ENCODE measurements at regions not wholly inside any gene's neighbourhood (a gene's known extent, or its start where the extent isn't known, plus 50 kb on each side); places are given as distances from the start of the nearest gene placed in this dataset.
"Not testable (repeated sequence)": the region's sequence is repeated elsewhere in the genome, so short reads cannot be mapped to it uniquely, and the experiment has no call there.

DNA sequence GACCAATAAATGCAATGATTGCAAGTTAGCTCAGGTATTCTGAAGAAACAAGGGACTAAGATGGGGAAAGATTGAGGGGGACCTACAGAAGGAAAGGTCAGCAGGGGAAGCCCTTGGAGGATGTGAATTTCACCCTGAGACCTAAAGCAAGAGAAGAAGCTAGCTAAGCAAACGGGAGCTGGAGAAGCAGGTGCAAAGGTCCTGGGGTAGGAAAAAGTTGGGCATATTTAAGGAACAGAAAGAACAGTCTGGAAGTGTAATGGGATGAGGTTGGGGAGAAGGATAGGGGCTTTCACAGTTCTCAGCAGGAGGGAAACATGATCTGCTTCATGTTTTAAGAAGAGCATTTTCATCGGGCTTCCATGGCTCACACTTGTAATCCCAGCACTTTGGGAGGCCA is 89.7 kb upstream of the SLC45A1 start:
- no peak for DNase-seq (ENCODE audit: low read depth)

DNA sequence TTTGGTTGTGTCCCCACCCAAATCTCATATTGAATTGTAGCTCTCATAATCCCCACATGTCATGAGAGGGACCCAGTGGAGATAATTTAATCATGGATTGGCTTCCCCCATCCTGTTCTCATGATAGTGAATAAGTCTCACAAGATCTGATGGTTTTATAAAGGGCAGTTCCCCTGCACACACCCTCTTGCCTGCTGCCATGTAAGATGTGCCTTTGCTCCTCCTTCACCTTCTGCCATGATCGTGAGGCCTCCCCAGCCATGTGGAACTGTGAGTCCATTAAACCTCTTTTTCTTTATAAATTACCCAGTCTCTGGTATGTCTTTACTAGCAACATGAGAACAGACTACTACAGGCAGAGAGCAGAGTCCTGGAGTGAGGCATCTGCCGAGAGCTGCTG is 90.2 kb upstream of the SLC45A1 start:
- DNase-seq (ENCODE audit: low read depth) = not testable (repeated sequence)

- DNase-seq (ENCODE audit: low read depth) = no peak
Observed at GRCh38 chr1:8226747-8227146, 91.2 kb upstream of the SLC45A1 start.

DNA sequence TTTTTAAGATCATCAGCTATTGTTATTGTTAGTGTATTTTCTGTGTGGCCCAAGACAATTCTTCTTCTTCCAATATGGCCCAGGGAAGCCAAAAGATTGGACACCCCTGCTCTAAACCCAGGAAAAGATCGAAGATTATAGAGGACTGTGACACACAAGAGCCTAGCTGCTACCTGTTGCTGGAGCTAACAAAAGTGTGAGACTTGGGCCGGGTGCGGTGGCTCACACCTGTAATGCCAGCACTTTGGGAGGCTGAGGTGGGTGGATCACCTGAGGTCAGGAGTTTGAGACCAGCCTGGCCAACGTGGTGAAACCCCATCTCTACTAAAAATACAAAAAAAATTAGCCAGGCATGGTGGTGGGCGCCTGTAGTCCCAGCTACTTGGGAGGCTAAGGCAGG is 91.9 kb upstream of the SLC45A1 start:
- not testable (repeated sequence) for DNase-seq (ENCODE audit: low read depth)

DNA sequence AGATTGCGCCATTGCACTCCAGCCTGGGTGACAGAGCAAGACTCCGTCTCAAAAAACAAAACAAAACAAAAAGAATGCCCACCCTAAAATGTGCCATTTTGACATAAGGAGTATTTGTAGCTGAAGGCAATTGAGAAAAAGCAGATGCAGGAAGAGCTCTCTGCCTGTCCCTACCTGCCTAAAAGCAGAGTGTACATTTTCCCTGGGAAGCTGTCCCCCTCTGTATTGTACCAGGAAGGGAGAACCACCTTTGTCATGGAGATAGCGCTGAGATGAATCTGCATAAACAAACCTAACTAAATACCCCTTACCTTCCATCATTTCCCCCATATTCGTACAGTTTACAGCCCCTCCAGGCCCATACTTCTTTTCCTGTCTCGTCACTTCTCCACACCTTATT is 94.4 kb upstream of the SLC45A1 start:
- DNase-seq (ENCODE audit: low read depth) = no peak

GRCh38 chr1:8222789-8223188 is 95.1 kb upstream of the SLC45A1 start:
- DNase-seq (ENCODE audit: low read depth) = no peak

DNA sequence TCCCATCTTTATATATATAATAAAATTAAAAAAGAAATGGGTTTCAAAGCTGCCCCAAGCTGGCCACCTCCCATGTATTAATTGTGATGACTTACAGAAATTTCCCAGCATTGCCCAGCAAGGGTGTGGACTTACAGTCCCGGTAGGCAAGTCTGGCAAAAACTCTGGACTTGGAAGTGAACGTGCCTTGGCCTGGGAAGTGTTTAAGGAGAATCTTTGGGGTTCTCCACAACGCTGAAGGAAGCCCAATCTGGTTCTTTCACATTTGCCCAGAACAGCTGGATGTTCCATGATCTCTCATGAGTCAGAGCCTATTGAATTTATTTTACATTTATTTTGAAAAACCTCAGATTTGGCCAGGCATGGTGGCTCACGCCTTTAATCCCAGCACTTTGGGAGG is 98.4 kb upstream of the SLC45A1 start:
- no peak for DNase-seq (ENCODE audit: low read depth)

DNA sequence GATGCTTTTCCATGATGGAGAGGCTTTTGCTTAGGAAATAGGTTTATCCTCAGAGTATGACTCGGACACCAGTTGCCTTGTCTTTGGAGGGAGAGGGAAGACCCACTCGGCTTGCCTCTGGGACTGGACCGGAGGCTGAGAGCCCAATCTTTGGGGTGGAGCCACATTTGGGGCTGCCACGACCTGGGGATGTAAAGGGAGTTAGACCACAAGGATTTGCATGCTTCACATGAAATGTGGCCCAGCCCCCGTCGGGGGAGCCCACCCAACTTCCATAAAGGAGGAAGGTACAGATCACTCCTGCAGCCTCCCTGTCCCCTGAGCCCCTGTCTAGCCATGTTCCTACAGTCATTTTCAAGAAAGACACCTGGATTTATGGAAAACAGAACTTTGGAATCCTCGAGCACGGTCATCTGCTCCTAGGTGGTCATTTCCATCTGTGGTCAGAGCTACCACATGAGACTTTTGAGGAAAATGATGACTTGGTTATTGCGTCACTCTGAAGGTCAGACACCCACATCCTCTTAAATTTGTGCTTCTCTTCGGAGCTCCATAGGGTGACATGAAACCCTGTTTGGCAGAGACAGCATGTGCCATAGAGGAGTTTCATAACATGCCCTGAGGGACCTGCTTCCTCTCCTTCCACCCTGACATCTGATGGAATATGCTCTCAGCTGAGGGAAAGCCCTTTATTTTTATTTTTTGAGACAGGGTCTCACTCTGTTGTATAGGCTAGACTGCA is 99.4 kb upstream of the SLC45A1 start:
- no peak for DNase-seq (ENCODE audit: low read depth)

DNA sequence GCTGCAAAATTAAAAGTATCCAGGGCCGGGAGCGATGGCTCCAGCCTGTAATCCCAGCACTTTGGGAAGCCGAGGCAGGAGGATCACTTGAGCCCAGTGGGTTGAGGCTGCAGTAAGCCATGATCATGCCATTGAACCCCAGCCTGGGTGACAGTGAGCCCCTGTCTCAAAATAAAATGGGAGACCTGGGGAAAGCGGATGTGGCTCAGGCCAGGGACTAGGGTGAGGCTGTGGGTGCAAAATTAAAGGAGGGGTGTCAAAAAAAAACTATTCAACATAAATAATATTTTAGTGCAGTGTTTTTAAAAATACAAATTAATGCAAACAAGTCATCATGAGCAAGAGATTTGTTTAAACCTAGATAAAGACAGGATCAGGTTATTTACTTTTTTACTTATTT is 100.1 kb upstream of the SLC45A1 start:
- DNase-seq (ENCODE audit: low read depth) = no peak

- peak; percentile 9 for DNase-seq (ENCODE audit: low read depth)
Observed at GRCh38 chr1:8217011-8217711, 100.8 kb upstream of the SLC45A1 start.

DNA sequence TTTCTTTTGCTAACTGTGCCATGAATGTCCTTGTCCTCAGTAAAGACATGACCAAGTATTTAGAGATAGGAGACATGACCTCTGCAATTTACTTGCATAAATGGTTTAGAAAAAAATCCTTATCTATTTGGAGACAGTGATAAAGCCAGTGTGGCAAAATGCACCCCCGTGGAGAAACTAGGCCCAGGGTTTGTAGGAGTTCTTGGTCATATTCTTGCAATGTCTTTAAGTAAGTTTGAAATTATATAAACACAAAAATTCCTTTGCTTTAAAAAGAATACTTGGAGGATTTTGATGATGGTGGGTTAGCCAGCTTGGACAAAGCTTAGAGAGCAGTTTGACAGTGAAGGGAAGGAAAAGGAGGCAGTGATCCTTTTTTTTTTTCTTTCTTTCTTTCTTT is 101.9 kb upstream of the SLC45A1 start:
- no peak for DNase-seq (ENCODE audit: low read depth)

DNA sequence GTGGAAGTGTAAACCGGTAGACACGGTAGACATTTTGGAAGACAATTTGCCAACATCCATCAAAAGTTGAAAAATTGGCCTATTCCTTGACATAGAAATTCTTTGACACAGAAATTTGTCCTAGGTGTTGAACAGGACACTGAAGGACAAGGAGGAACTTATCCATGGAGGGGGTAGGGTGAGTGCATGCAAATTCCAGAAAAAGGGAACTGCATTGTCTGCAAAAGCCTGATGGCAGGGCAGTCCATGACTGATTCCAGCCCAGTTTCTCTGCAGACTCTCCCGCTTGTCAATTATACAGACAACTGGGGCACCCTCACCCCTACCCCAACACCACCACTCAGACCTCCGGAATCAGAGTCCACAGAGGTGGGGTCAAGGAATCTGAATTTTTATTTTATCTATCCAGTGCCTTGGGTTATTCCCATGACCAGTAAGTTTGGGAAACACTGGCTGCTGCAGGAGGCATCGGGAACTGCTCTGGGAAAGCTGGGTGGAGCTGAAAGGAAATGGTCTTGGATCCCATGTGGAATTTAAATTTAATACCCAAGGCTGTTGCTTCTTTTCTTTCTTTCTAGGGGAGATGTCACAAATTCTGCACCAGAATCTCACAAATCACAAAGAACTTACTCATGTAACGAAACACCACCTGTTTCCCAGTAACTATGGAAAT is 103.3 kb upstream of the SLC45A1 start:
- no peak for DNase-seq (ENCODE audit: low read depth)

DNA sequence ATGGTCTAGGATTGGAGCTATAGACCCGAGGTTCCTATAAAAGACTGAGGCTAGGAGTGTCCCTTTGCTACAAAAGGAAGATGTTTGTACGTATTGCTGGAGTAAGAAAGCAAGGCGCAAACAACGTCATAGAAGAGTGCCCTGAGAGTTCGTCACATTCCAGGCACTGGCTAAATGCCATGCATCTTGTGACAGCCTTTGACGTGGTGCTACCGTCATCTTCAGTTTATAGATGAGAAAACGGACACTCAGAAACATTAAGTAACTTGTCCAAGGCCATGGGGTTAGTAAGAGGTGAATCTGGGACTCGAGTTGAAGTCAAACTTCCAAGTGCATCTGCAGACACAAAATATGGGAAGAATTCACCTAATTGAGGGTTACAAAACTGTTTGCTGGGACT is 104.2 kb upstream of the SLC45A1 start:
- no peak for DNase-seq (ENCODE audit: low read depth)

GRCh38 chr1:8213136-8213535 is 104.8 kb upstream of the SLC45A1 start:
- DNase-seq (ENCODE audit: low read depth) = no peak

DNA sequence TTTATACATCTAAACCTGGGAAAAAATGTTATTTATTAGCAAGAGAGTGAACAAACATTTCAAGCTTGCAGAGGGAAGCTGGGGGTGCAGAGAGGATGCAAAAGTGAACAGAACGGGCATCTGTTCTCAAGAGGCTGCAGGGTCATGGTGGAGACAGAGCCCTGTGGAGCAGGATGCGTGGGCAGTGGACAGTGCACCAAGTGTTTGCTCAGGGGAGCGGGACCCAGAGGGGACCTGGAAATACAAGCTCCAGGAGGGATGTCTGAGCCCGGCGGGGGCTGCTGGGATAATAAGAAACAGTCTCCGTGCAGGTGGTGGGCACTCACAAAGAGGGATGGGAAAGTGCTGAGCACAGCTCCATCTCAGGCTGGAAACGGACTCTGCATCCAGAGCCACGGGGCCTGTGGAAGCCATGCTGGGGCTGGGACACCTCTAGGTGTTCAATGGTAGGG is 105.3 kb upstream of the SLC45A1 start:
- no peak for DNase-seq (ENCODE audit: low read depth)

GRCh38 chr1:8211883-8212579 is 105.9 kb upstream of the SLC45A1 start:
- no peak for DNase-seq (ENCODE audit: low read depth)

- DNase-seq (ENCODE audit: low read depth) = no peak
Observed at GRCh38 chr1:8211251-8211882, 106.5 kb upstream of the SLC45A1 start.

DNA sequence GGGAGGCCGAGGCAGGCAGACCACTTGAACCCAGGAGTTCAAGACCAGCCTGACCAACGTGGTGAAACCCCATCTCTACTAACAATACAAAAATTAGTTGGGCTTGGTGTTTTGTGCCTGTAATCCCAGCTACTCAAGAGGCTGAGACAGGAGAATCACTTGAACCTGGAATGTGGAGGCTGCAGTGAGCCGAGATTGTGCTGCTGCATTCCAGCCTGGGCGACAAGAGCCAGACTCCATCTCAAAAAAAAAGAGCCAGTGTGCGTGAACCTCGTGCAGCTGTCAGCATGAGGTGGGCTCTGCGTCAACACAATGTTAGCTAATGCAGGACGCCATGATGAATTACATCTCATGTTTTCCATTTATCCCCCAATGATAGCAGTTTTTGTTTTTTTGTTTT is 110.7 kb upstream of the SLC45A1 start:
- DNase-seq (ENCODE audit: low read depth) = no peak

DNA sequence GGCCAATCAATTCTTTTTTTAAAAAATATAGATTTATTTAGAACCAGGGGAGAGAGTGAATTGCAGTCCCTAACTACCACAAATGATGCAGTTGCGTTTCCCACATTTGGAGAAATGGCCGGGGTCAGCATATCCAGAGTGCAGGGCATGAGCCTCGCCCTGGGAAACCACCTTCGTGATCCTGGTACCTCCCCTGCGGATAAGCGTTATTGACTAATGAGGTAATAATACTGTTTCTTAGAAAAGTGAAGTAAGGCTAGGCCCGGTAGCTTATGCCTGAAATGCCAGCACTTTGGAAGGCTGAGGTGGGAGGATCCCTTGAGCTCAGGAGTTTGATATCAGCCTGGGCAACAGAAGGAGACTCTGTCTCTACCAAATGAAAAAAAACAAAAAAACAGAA is 111.5 kb upstream of the SLC45A1 start:
- DNase-seq (ENCODE audit: low read depth) = no peak

- no peak for DNase-seq (ENCODE audit: low read depth)
Observed at GRCh38 chr1:8205771-8206170, 112.1 kb upstream of the SLC45A1 start.

GRCh38 chr1:8204826-8205225 is 113.1 kb upstream of the SLC45A1 start:
- DNase-seq (ENCODE audit: low read depth) = no peak

DNA sequence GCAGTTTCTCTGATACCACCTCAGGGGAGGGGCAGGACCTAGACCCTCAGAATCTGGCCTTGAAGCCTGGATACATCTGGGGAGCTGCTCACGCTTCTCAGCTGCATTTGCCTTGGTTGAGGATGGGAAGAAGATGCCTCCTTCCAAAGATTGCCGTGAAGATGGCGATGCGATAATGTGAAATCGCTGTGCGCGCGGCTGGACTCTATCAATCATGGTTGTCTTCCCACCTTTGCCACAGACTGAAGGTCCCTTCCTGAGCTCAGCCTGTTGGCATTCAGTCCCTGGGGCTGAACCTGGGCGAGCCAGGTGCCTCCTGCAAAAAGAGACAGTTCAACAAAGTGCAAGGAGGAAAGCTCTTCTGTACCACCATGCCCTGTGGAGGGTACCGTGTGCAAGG is 114.4 kb upstream of the SLC45A1 start:
- DNase-seq (ENCODE audit: low read depth) = no peak

All from stimulated activated CD8-positive, alpha-beta memory T cell treated with anti-CD3 and anti-CD28 coated beads, Interleukin-12 subunit alpha, Interleukin-12 subunit beta, amount 100 ng/mL, for 4 hours (primary cell).